ES-I3 (cell line): ENCODE measurements at regions not wholly inside any gene's neighbourhood (a gene's known extent, or its start where the extent isn't known, plus 50 kb on each side); places are given as distances from the start of the nearest gene placed in this dataset.

Experiments used
- H3K36me3 ChIP-seq: 2 replicates; pipeline ENCODE4 v1.6.1; 2013; ENCODE audit warnings: mild to moderate bottlenecking, low read length, control low read depth, moderate library complexity; ENCODE audit not compliant: insufficient read depth
- H3K4me1 ChIP-seq: 2 replicates; pipeline ENCODE4 v1.6.1; 2013; ENCODE audit warnings: mild to moderate bottlenecking, control low read depth, low read length; ENCODE audit not compliant: insufficient read depth
- H3K9ac ChIP-seq: 2 replicates; pipeline ENCODE4 v1.6.1; 2013; ENCODE audit warnings: low read depth, mild to moderate bottlenecking, low read length, moderate library complexity
- H3K9me3 ChIP-seq: 2 replicates; pipeline ENCODE4 v1.6.1; 2013; ENCODE audit warnings: mild to moderate bottlenecking, low read length, moderate library complexity; ENCODE audit not compliant: control insufficient read depth, insufficient read depth

DNA sequence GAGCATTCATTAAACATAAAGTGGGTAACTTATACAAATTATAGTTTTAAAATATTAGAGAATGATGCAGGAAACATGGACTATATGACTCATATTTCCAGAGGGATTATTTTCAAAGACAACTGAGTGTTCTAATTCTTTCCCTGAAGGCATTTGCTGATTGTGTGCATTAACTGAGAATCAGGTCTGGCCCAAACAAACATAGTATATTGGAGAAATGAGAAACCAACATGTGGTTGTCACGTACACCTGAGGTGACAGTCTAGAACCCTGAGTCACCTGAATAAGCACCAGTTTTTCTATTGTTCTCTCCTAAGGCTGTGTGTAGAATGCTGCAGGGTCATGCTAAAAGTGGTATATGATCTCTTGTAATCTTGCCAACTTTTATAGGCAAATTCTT is 1125.7 kb downstream of the XPNPEP1 start:
- no peaks in the 10 kb centered on the region for H3K9me3 ChIP-seq
- H3K36me3 ChIP-seq: no peaks in the 10 kb centered on the region
- no peak overlapping the region for H3K9ac ChIP-seq
- H3K4me1 ChIP-seq: no peaks in the 10 kb centered on the region

DNA sequence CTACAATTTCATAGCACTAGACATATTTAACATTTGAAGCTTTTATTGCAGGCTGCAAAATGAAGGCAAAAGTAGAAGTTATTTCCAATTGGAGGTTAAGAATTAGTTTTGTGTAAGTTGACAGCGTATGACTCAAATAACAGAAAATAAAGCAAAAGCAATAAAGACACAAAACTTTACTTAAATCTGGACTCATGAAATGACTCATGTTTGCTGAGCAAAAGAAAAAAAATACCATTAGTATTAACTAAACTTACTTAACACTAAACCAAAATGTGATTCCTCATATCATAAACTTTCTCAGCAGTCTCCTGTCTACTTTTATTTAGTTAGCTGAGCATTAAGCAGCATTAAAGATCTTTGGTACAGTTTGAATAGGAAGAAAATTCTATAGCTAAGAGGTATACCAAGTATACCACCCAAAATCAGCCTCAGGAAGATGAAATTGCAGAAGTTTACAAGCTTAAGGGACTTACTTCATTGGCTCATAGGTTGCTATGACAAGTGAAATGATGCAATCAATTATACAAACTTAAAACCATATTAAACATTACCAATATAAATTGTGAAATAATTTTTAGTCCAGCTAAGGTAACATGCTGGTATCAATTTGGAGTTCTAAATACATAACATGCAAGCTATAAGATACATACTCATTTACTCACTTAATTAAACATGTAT is 1131.4 kb downstream of the XPNPEP1 start:
- Histone ChIP-seq H3K36me3 (no peaks in the 10 kb centered on the region), H3K4me1 (no peaks in the 10 kb centered on the region), H3K9me3 (no peaks in the 10 kb centered on the region), H3K9ac (no peak overlapping the region)

DNA sequence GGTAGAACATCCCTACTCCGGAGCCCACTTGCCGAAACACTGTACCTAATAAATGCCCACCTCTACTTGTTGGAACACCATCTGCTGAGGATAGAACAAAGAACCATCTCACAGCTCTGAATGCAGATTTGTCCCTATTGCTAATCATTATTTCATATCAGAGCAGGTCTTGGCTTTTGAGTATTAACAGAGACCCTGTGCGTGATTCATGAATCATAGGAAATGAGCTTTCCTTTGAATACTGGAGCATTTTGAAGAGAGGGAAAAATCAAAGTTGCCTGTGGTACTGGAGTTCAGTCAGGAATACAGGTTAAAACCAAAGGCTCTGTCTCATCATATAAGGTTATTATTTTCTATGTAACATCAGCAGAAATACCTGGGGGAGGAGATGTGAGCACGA is 1132.3 kb downstream of the XPNPEP1 start:
- Histone ChIP-seq H3K9me3 (no peaks in the 10 kb centered on the region), H3K9ac (no peak overlapping the region), H3K4me1 (no peaks in the 10 kb centered on the region)

DNA sequence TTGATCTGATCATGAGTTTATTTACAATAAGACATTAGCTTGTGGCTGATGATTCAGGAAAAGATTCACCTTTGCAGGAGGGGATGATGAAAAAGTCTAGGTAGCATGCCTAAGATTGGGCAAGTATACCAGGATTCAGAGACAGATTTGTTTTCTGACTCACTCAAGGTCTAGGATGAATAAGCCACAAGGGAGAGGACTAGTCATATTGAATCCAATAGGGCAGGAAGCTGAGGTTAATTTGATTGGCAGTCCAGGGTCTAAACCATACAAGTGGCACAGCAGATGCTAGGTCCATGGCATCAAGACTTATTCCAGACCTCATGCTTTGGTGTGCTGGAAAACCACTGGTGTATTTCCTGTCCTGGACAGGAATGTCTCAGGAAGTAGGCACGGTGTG is 1133.4 kb downstream of the XPNPEP1 start:
- Histone ChIP-seq H3K9me3 (peaks cover 2% of the 10 kb centered on the region), H3K4me1 (no peaks in the 10 kb centered on the region), H3K36me3 (no peaks in the 10 kb centered on the region), H3K9ac (no peak overlapping the region)

More for the DNA sequence above, 1132.3 kb downstream of the XPNPEP1 start:
- no peaks in the 10 kb centered on the region for H3K36me3 ChIP-seq

DNA sequence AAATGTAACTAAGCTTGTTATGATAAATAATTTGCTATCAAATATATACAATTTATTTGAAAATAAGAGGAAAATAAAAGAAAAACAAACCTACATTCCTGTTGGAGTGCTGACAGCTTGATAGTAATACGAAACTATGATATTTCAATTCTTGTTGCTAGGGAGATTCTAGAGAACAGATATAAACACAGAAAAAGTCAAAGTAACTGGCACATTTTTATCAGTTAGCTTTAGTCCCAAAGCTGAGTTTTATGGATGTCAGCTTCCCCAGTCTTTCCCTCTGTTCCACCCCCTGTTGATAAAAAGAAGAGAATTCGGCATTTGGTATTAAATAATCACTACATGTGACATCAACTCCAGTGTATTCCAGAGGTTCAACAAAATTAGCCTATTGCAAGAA is 1134.0 kb downstream of the XPNPEP1 start:
- no peak overlapping the region for H3K9ac ChIP-seq
- no peaks in the 10 kb centered on the region for H3K4me1 ChIP-seq
- H3K9me3 ChIP-seq: peaks cover 4% of the 10 kb centered on the region
- no peaks in the 10 kb centered on the region for H3K36me3 ChIP-seq

DNA sequence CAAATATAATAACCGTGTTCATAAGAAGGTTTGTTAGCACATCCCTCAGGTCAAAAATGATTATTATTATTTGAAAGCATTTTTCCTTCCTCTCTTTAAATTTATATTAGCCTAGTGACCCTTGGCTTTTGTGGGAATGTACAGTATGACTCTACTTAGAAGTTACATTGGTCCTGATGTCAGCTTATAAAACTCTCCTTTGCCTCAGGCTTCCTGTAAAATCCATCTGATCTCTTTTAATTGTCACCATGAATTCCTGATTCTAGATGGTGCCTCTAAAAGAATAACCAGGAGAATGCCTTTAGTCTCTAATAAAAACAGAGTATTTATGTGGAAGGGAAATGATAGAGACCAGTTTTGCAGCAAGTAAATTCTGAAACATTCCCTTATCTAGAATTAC is 1134.4 kb downstream of the XPNPEP1 start:
- Histone ChIP-seq H3K9me3 (peaks cover 4% of the 10 kb centered on the region), H3K36me3 (no peaks in the 10 kb centered on the region), H3K4me1 (no peaks in the 10 kb centered on the region), H3K9ac (no peak overlapping the region)

DNA sequence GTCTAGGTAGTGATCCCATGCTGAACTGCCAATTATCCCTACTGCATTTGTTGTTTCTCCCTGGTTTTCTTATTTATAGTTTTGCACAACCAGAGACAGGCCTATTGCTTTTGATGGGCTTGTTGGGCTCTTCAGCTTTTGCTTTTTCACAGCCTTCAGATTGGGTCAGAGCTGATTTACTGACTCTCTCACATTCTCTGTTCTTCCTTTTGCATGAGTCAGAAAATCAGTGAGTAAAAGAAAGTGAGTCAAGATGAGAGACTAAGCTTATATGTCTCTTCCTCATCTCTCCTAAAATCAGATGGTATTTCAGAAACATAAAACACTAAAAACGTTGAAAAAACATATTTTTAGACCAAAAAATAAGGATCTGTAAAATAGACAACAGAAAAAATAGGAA is 1135.4 kb downstream of the XPNPEP1 start:
- Histone ChIP-seq H3K9me3 (peaks cover 4% of the 10 kb centered on the region), H3K9ac (no peak overlapping the region)

DNA sequence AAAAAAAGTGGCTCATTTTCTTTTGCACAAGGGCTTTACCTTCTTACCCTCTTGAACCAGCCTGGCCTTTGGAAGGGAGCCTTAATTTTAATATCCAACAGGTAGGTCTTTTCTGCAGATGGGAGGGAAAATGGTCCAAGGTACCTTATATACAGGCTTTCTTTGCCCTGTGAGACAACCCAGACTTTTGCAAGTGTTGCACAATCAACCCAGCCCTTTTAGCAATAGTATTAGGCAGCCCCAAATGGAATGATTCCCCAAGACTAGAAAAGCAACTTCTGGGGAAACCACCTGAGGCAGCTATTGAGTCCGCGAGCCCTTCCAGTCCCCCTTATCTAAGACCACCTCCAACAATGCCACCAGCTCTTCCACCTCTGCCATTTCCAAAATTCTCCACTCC is 1138.3 kb downstream of the XPNPEP1 start:
- Histone ChIP-seq H3K36me3 (no peaks in the 10 kb centered on the region), H3K4me1 (no peaks in the 10 kb centered on the region), H3K9me3 (peaks cover 4% of the 10 kb centered on the region), H3K9ac (no peak overlapping the region)

More for the DNA sequence above, 1135.4 kb downstream of the XPNPEP1 start:
- H3K36me3 ChIP-seq: no peaks in the 10 kb centered on the region
- no peaks in the 10 kb centered on the region for H3K4me1 ChIP-seq

DNA sequence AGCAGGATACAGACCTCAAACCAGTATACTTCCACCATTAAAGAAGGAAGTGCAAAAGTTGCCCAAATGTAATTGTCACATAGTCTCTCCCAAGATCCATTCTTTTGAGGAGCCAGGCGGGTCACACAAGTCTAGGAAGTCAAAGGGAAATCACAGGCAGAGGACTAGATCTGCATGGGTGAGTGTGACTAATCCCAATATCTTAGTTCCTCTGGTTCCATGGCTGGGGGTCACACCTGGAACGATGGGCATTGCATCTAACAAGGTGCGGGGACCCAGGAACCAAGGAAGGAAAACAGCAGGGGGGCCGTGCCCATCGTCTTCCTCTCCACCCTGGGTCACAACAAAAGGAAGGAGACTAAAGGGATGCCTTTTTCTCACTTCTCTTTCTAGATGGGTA is 1138.8 kb downstream of the XPNPEP1 start:
- H3K9ac ChIP-seq: no peak overlapping the region
- H3K36me3 ChIP-seq: no peaks in the 10 kb centered on the region
- no peaks in the 10 kb centered on the region for H3K4me1 ChIP-seq
- H3K9me3 ChIP-seq: peaks cover 4% of the 10 kb centered on the region

DNA sequence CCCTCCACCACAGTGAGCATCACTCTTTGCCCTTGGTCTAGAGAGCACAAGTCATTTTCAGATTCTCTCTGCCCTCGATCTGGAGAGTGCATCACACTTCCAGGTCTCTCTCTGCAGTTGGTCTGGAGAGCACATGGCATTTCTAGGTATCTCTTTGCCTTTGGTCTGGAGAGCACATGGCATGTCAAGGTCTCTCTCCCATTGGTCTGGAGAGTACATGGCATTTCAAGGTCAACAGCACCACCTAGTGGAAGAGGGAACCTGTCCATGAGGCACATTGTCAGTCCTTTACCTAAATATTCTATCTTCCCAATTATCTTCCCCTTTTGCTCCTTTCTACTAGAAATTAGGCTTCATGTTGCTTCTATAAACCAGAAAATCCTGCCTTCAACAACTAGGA is 1139.4 kb downstream of the XPNPEP1 start:
- no peak overlapping the region for H3K9ac ChIP-seq
- H3K4me1 ChIP-seq: no peaks in the 10 kb centered on the region
- peaks cover 4% of the 10 kb centered on the region for H3K9me3 ChIP-seq
- no peaks in the 10 kb centered on the region for H3K36me3 ChIP-seq

DNA sequence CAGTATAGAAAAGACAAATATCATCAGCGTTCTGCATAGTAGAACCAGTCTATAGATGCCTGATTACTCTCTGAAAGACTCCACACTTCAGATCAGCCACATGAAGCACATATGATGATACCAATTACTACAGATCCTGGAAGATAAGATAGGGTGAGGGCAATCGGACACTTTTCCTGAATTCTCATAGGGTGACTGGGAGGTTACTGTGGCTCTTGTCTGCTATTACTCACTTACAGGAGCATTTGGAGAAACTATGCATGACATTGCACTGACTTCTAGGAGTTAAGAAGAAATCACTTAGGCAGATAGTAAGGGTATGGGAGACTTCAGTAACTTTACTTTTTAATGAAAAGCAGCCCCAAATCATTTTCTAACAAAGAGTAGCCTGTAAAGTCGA is 1140.9 kb downstream of the XPNPEP1 start:
- Histone ChIP-seq H3K9ac (no peak overlapping the region), H3K9me3 (peaks cover 4% of the 10 kb centered on the region), H3K4me1 (no peaks in the 10 kb centered on the region), H3K36me3 (no peaks in the 10 kb centered on the region)

DNA sequence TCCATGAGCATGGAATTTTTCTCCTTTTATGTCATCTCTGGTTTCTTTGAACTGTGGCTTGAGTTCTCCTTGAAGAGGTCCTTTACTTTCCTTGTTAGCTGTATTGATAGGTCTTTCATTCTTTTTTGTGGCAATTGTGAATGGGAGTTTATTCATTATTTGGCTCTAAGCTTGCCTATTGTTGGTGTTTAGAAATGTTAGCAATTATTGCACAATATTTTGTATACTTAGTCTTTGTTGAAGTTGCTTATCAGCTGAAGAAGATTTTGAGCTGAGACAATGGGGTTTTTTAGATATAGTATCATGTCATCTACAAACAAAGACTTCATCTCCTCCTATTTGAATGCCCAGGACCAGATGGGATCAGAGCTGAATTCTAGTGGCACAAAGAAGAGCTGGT is 1143.8 kb downstream of the XPNPEP1 start:
- Histone ChIP-seq H3K4me1 (no peaks in the 10 kb centered on the region), H3K9me3 (peaks cover 1% of the 10 kb centered on the region; the same call in 1 of the 2 replicates), H3K9ac (no peak overlapping the region), H3K36me3 (no peaks in the 10 kb centered on the region)

DNA sequence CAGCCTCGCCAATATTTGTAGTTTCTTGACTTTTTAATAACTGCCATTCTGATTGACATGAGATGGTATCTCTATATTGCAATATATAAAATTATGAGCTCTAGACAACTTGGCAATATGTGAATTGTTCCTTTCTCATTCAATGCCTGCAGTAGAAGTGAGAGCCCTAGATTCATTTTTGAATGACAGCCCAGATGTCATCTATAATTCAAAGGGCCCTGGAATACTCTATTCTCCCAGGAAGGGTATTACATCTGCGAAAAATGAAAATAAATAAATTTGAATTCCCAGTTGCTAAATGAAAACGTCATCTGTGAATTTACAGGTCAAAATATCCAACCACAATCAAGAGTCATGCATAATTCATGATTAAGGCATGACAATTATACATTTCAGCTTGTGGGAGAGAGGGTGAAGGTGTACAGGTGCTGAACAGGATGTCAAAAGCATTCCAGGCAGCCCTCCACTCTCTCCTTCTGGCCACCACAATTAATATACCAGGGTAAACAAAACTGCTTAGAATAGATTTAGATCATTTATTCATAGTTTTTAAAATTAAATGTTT is 1147.3 kb downstream of the XPNPEP1 start:
- no peak overlapping the region for H3K9ac ChIP-seq

DNA sequence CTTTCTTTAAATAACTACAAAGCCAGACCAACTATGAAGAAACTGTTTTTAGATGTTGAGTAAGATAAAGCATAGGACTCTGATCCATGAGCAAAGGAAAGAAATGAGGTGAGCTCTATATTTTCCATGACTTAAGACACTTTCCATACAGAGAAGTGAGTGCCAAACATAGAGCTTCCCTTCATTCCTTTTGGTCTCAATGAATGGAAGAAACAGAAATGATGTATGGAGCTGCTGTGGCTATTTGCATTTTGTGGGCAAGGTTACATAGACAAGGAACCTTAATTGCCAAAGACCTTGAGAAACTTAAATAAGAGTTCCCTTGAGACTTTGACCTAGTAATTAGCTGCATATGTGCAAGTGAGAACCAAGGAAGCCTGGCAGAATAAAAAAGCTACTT is 1152.2 kb downstream of the XPNPEP1 start:
- no peaks in the 10 kb centered on the region for H3K4me1 ChIP-seq
- no peaks in the 10 kb centered on the region for H3K9me3 ChIP-seq
- H3K36me3 ChIP-seq: no peaks in the 10 kb centered on the region
- H3K9ac ChIP-seq: no peak overlapping the region

More for the DNA sequence above, 1147.3 kb downstream of the XPNPEP1 start:
- Histone ChIP-seq H3K36me3 (no peaks in the 10 kb centered on the region), H3K9me3 (no peaks in the 10 kb centered on the region), H3K4me1 (no peaks in the 10 kb centered on the region)

DNA sequence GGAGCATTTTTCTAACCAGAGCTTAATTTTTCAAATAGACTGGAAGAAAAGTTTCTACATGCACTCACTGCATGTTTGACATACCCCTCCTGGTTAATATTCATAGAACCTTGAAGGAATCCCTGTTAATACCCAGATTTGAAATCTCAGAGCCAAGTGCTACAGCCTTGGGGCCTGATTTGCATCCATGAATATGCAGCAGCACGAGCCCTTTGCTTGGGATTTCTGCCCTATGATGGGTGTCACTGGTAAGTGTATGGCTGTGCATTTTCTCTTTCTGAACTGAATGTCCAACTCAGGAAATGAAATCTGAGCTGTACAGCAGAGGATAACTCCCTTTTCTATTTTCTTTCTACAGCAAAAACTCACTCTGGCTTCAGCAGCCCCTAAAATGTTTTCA is 1157.5 kb downstream of the XPNPEP1 start:
- Histone ChIP-seq H3K9ac (no peak overlapping the region), H3K4me1 (no peaks in the 10 kb centered on the region), H3K36me3 (no peaks in the 10 kb centered on the region), H3K9me3 (no peaks in the 10 kb centered on the region)
